Ishikawa (cell line): ENCODE measurements at regions not wholly inside any gene's neighbourhood (a gene's known extent, or its start where the extent isn't known, plus 50 kb on each side); places are given as distances from the start of the nearest gene placed in this dataset.

Experiments used
- CEBPB ChIP-seq: IDR thresholded peaks from 2 replicates; pipeline ENCODE4 v1.6.1; 2012
- CREB1 ChIP-seq: IDR thresholded peaks from 2 replicates; pipeline ENCODE4 v1.6.1; 2012; ENCODE audit warnings: low read depth
- EGR1 ChIP-seq: IDR thresholded peaks from 2 replicates; pipeline ENCODE4 v1.6.1; 2012
- EP300 ChIP-seq: IDR thresholded peaks from 2 replicates; pipeline ENCODE4 v1.6.1; 2012; ENCODE audit warnings: borderline replicate concordance
- FOXM1 ChIP-seq: IDR thresholded peaks from 2 replicates; pipeline ENCODE4 v1.6.1; 2012; ENCODE audit warnings: low read depth, borderline replicate concordance
- NFIC ChIP-seq: IDR thresholded peaks from 2 replicates; pipeline ENCODE4 v1.6.1; 2012
- RAD21 ChIP-seq: IDR thresholded peaks from 2 replicates; pipeline ENCODE4 v1.6.1; 2012; ENCODE audit warnings: low read depth
- REST ChIP-seq: IDR thresholded peaks from 2 replicates; pipeline ENCODE4 v1.6.1; 2012; ENCODE audit warnings: low read depth, mild to moderate bottlenecking
- TAF1 ChIP-seq: IDR thresholded peaks from 2 replicates; pipeline ENCODE4 v1.6.1; 2012; ENCODE audit warnings: low read depth, mild to moderate bottlenecking
- TCF12 ChIP-seq: IDR thresholded peaks from 2 replicates; pipeline ENCODE4 v1.6.1; 2012; ENCODE audit warnings: low read depth
- TEAD4 ChIP-seq: IDR thresholded peaks from 2 replicates; pipeline ENCODE4 v1.6.1; 2012
- YY1 ChIP-seq: IDR thresholded peaks from 2 replicates; pipeline ENCODE4 v1.6.1; 2012; ENCODE audit warnings: low read depth
- ZBTB7A ChIP-seq: IDR thresholded peaks from 2 replicates; pipeline ENCODE4 v1.6.1; 2012; ENCODE audit warnings: low read depth
- TF ChIP-seq, protein P1 (sequence below): IDR thresholded peaks from 2 replicates; pipeline ENCODE4 v1.6.1; 2012
- TF ChIP-seq, protein P2 (sequence below): IDR thresholded peaks from 2 replicates; pipeline ENCODE4 v1.6.1; 2012

- TF ChIP-seq TAF1 (no peak), EGR1 (no peak)
Measured at GRCh38 chr12:30415777-30416176, 279.9 kb downstream of the IPO8 start.

- TF ChIP-seq RAD21 (no peak), CEBPB (no peak), TCF12 (no peak), TAF1 (no peak), CREB1 (no peak), FOXM1 (no peak), TEAD4 (no peak), YY1 (no peak)
- TF ChIP-seq, protein P1, sequence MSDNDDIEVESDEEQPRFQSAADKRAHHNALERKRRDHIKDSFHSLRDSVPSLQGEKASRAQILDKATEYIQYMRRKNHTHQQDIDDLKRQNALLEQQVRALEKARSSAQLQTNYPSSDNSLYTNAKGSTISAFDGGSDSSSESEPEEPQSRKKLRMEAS = no peak
Measured at GRCh38 chr12:30414507-30414906, 281.2 kb downstream of the IPO8 start.

DNA sequence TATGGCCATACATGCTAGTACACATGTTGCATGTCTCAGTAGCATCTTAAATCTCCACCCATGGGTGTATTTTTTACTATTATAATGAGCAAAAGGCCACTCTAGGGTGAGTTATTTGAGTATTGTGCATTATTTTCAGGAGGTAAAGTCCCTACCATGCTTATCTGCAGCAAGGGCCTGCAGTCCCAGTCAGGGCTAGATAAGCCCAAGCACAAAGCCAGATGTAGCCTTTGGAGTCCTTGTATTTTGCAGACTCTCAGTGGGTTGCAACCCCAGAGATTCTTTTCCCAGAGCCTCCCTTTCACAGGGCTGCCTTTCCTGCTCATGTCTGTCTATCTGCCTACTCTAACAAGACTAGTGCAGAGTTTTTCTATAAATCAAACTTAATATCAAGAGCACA lies 295.3 kb downstream of the IPO8 start:
- TF ChIP-seq REST = no peak
- TF ChIP-seq, protein P1 = no peak
- no peak for TF ChIP-seq TCF12

DNA sequence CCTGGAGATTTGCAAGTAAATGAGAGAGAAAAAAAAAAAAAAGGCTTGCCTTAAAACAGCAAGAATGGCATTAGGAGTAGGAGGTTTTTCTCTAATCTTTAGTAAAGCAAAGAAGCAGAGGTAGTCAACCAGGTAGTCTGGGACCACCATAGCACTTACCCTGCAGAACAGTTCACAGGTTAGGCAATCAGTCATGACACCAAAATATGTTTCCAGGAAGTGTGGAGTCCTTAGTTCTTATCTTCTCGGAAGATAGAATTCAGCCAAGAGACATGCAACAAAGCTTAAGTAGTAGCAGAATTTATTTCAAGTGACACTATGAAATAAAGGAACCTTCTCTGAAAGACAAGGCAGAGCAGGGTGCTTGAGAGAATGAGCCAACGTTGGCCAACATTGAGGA lies 295.8 kb downstream of the IPO8 start:
- TF ChIP-seq TEAD4 (no peak), EP300 (no peak), REST (no peak), EGR1 (no peak), TCF12 (no peak), CREB1 (no peak), YY1 (no peak), ZBTB7A (no peak), TAF1 (no peak), RAD21 (no peak), NFIC (no peak), CEBPB (no peak), FOXM1 (no peak)
- TF ChIP-seq, protein P1 = no peak
- TF ChIP-seq, protein P2, sequence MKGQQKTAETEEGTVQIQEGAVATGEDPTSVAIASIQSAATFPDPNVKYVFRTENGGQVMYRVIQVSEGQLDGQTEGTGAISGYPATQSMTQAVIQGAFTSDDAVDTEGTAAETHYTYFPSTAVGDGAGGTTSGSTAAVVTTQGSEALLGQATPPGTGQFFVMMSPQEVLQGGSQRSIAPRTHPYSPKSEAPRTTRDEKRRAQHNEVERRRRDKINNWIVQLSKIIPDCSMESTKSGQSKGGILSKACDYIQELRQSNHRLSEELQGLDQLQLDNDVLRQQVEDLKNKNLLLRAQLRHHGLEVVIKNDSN = no peak

- TF ChIP-seq TAF1 (no peak), NFIC (no peak), REST (no peak), EP300 (no peak), CEBPB (no peak), ZBTB7A (no peak), RAD21 (no peak), FOXM1 (no peak), TEAD4 (no peak), CREB1 (no peak), EGR1 (no peak), YY1 (no peak), TCF12 (no peak)
- TF ChIP-seq, protein P1 = no peak
- TF ChIP-seq, protein P2 = no peak
Measured at GRCh38 chr12:30396576-30396975, 299.1 kb downstream of the IPO8 start.
